Psoas muscle (tissue), 7 donors: ENCODE measurements at regions not wholly inside any gene's neighbourhood (a gene's known extent, or its start where the extent isn't known, plus 50 kb on each side); places are given as distances from the start of the nearest gene placed in this dataset.

Source experiments
- ATAC-seq, 4 donors: fragments of 200-7000 bp; cut with Tn5 transposase; one replicate each; pipeline ENCODE4 v1.9.1; 2020; ENCODE audit warnings: moderate library complexity in 3 of 4, mild to moderate bottlenecking in 2 of 4
- DNase-seq, 2 donors: peaks; one replicate each; pipeline ENCODE4 v3.0.0-alpha.2; 2020
- H3K27ac ChIP-seq: fragments of 200-600 bp; one replicate; pipeline ENCODE4 v1.8.0; 2022
- H3K27me3 ChIP-seq, 3 donors: fragments of 200-600 bp in 1 of 3; one replicate each; pipeline versions ENCODE4 v1.6.1 to v1.8.0; 2013 to 2022; ENCODE audit warnings: low read length in 2 of 3, mild to moderate bottlenecking in 2 of 3, moderate library complexity in 1 of 3; ENCODE audit not compliant: insufficient read depth in 3 of 3
- H3K36me3 ChIP-seq, 2 donors: fragments of 200-600 bp in 1 of 2; one replicate each; pipeline versions ENCODE4 v1.6.1 to v1.8.0; 2013 to 2022; ENCODE audit warnings: low read depth in 1 of 2, mild to moderate bottlenecking in 1 of 2, moderate library complexity in 1 of 2; ENCODE audit not compliant: insufficient read depth in 1 of 2
- H3K4me1 ChIP-seq: fragments of 200-600 bp; one replicate; pipeline ENCODE4 v1.8.0; 2022
- H3K4me3 ChIP-seq: fragments of 200-600 bp; one replicate; pipeline ENCODE4 v1.8.0; 2022; ENCODE audit warnings: mild to moderate bottlenecking
- H3K9me3 ChIP-seq: fragments of 200-600 bp; one replicate; pipeline ENCODE4 v1.8.0; 2022
- WGBS, 3 donors: extraction: QIAGEN DNeasy Blood & Tissue Kit; methylation state at CpG; one replicate each; pipeline versions ENCODE4 v1.1.6 to v1.1.7; 2013; 5-methylcytosine and 5-hydroxymethylcytosine counted together
- intact Hi-C, 2 donors: fragments of 100-400 bp; cut with DNase I; formaldehyde crosslinking; loops; one replicate each; pipeline versions ENCODE4 v1.11.0 to v1.14.2; 2022
- TF ChIP-seq, protein P1 (sequence below): fragments of 200-600 bp; IDR thresholded peaks from one replicate; pipeline ENCODE4 v1.8.0; 2022; ENCODE audit warnings: antibody characterized with exemption
- donor health status: healthy with polysubstance abuse.
- donor health status: DM: no; HTN: no; CAD: no; lungs with moderate emphysema.
- donor health status: Bipolar disorder and iron deficiency.
- donor health status: healthy.
- donor health status: DM: yes; HTN: yes; CAD: no.
- donor health status: DM: no; HTN: no; CAD: no.
- donor health status: DM: yes; HTN: yes; CAD: no.

DNA sequence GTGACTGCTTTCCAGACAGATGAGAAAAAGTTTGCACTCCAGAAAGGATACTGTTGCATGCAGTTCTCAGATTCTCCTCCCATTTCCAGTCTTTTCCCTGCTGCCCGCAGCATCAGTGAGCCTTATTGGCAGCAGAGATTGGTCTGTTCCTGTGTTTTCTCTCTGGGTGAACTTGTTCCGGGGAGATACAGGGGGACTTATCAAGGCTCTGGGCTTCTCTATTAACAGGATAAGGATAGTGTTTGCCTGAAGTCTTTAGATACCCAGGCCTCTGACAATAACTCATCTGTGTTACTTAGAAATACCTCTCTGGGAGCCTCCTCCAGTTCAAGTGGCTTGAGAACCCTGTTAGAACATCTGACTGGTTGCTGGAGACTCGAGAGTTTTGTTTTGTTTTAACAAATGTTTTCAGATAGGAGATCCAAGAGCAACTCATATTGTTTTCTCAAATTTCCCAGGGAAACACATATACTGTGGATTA is 154.7 kb downstream of the BLID start:
- intact Hi-C loops, result no loop called here
- DNase-seq (no peak), ATAC-seq (no peak)
- TF ChIP-seq, protein P1, sequence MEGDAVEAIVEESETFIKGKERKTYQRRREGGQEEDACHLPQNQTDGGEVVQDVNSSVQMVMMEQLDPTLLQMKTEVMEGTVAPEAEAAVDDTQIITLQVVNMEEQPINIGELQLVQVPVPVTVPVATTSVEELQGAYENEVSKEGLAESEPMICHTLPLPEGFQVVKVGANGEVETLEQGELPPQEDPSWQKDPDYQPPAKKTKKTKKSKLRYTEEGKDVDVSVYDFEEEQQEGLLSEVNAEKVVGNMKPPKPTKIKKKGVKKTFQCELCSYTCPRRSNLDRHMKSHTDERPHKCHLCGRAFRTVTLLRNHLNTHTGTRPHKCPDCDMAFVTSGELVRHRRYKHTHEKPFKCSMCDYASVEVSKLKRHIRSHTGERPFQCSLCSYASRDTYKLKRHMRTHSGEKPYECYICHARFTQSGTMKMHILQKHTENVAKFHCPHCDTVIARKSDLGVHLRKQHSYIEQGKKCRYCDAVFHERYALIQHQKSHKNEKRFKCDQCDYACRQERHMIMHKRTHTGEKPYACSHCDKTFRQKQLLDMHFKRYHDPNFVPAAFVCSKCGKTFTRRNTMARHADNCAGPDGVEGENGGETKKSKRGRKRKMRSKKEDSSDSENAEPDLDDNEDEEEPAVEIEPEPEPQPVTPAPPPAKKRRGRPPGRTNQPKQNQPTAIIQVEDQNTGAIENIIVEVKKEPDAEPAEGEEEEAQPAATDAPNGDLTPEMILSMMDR, result no peak
- H3K4me1 ChIP-seq, result peaks cover 7% of the 10 kb centered on the region
- no peaks in the 10 kb centered on the region for H3K9me3 ChIP-seq
- H3K36me3 ChIP-seq, result no peaks in the 10 kb centered on the region
- H3K4me3 ChIP-seq, result no peak overlapping the region
- WGBS, 3 donors, result 42 to 66% (median 46%) methylated on average over 3 of the region's 3 CpGs
- H3K27ac ChIP-seq, result no peak overlapping the region
- no peaks in the 10 kb centered on the region for H3K27me3 ChIP-seq

DNA sequence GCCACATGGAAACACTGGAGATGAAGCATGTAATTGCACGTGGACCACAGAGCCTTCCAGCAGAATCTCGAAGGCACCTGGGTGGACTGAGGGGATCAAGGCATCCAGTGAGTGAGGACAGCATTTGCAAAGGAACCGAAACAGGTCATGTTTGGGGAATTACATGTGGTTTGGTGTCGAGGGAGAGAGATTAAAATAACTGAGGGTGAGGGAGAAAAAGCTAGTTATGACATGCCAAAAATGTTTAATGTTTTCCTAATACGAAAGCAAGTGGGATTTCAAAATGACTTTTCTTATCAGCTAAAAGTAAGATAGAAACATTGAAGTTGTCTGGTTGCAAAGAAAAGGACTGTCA is 157.1 kb downstream of the BLID start:
- intact Hi-C loops, result no loop called here
- TF ChIP-seq, protein P1, result no peak
- no peaks in the 10 kb centered on the region for H3K9me3 ChIP-seq
- DNase-seq (no peak), ATAC-seq (no peak)
- no peaks in the 10 kb centered on the region for H3K36me3 ChIP-seq
- no peaks in the 10 kb centered on the region for H3K27me3 ChIP-seq
- H3K27ac ChIP-seq, result no peak overlapping the region
- H3K4me1 ChIP-seq, result peaks cover 1% of the 10 kb centered on the region
- no peak overlapping the region for H3K4me3 ChIP-seq
- 40 to 57% (median 50%) methylated on average over 5 of the region's 5 CpGs for WGBS, 3 donors

DNA sequence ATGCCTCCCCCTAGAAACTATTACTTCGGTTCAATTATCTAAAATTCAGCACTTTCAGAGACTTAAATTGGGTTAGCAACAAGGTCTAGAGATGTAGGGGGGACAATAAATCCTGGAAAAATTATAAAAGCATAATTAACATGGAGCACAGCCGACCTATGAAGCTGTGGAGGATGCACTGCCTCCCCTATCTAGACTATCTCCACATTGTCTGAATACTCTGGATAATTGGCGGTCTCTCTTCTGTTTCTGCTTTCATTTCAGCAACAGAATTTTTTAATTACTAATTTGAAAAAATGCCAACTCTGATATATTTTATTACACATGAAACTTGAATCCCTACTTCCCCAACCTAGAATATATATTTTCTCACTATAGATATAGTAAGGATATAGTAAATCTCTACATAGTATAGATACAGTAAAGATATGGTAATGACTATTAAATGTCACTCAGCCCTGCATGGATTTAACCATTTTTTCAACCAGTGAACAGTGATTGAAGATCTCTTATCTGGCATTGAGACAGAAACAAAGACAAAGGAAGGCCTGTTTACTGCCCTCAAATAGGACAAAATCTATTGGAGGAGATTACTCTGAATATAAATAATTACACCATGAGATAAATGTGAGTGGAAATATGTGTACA is 157.6 kb downstream of the BLID start:
- ATAC-seq (no peak), DNase-seq (no peak)
- TF ChIP-seq, protein P1, result no peak
- Histone ChIP-seq H3K36me3 (no peaks in the 10 kb centered on the region), H3K27ac (no peak overlapping the region), H3K4me1 (no peaks in the 10 kb centered on the region), H3K4me3 (no peak overlapping the region), H3K9me3 (no peaks in the 10 kb centered on the region), H3K27me3 (no peaks in the 10 kb centered on the region)
- WGBS, 3 donors, result 91 to 96% (median 94%) methylated on average over 3 of the region's 3 CpGs
- intact Hi-C loops, result no loop called here

DNA sequence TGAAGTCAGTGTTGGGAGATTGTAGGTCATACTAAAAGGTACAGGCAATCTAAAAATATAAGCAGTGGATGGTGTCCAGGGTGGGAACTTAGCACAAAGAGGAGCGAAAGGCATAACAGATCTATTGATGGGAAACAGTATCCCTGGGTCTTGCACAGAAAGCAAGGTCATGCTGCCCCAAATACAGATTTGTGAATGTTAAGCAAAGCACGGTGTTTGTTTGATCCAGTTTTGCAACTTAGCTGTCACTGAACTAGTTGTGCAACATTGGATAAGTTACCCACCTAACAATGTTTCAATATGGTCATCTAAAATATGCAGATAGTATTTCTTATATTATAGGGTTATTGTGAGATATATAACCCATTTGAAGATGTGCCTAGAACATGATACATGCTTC is 162.9 kb downstream of the BLID start:
- H3K27me3 ChIP-seq, result no peaks in the 10 kb centered on the region
- ATAC-seq (no peak), DNase-seq (no peak)
- no peak overlapping the region for H3K27ac ChIP-seq
- intact Hi-C loops, result no loop called here
- H3K4me1 ChIP-seq, result no peaks in the 10 kb centered on the region
- H3K4me3 ChIP-seq, result no peak overlapping the region
- no peaks in the 10 kb centered on the region for H3K9me3 ChIP-seq
- H3K36me3 ChIP-seq, result no peaks in the 10 kb centered on the region
- TF ChIP-seq, protein P1, result no peak
- 71 to 95% (median 87%) methylated on average over 2 of the region's 2 CpGs for WGBS, 3 donors

DNA sequence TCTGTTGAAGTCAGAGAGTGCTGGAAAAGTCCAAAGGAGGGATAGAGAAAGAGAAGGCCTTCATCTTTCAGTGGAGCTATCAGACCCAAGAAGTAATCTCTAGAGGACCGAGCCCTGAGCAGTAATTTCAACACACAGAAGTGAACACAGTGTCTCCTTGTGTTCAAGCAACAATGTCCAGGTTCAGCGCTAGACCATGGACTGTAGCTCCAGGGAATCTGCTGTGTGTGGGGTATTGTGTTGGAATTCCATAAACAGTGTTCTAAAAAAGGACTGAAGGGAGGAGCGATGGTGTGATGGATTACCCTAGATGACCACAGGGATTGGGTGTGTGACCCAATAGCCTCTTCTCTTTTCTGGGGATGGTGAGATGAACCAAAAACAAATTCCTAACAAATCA is 165.9 kb downstream of the BLID start:
- Histone ChIP-seq H3K9me3 (no peaks in the 10 kb centered on the region), H3K27me3 (no peaks in the 10 kb centered on the region), H3K4me3 (no peak overlapping the region), H3K4me1 (no peaks in the 10 kb centered on the region), H3K27ac (no peak overlapping the region), H3K36me3 (no peaks in the 10 kb centered on the region)
- TF ChIP-seq, protein P1, result no peak
- WGBS, 3 donors, result 91 to 93% (median 92%) methylated on average over 3 of the region's 3 CpGs
- intact Hi-C loops, result no loop called here
- ATAC-seq, result peak in 1 of 4 donors; percentile 38
- no peak for DNase-seq
